ENCODE measurements at regions not wholly inside any gene's neighbourhood (a gene's known extent, or its start where the extent isn't known, plus 50 kb on each side); places are given as distances from the start of the nearest gene placed in this dataset.

GRCh38 chr4:113849771-113850170, 88.2 kb upstream of the CAMK2D start:
- no peaks in the 10 kb centered on the region for H3K36me3 Mint-ChIP-seq (ENCODE audit: low read depth)
- H3K4me3 Mint-ChIP-seq: no peak overlapping the region
- H3K27ac Mint-ChIP-seq: no peak overlapping the region
- H3K9me3 Mint-ChIP-seq: peaks cover 3% of the 10 kb centered on the region
- H3K27me3 Mint-ChIP-seq (ENCODE audit: low read depth): no peaks in the 10 kb centered on the region
- H3K4me1 Mint-ChIP-seq (ENCODE audit: low read depth): no peaks in the 10 kb centered on the region
- DNase-seq (ENCODE audit: low spot score): no peak

GRCh38 chr4:113847710-113848109, 86.2 kb upstream of the CAMK2D start:
- H3K27me3 Mint-ChIP-seq (ENCODE audit: low read depth): no peaks in the 10 kb centered on the region
- peaks cover 3% of the 10 kb centered on the region for H3K9me3 Mint-ChIP-seq
- no peak overlapping the region for H3K4me3 Mint-ChIP-seq
- H3K27ac Mint-ChIP-seq: no peak overlapping the region
- no peaks in the 10 kb centered on the region for H3K4me1 Mint-ChIP-seq (ENCODE audit: low read depth)
- DNase-seq (ENCODE audit: low spot score): no peak
- no peaks in the 10 kb centered on the region for H3K36me3 Mint-ChIP-seq (ENCODE audit: low read depth)

GRCh38 chr4:113846433-113846832, 84.9 kb upstream of the CAMK2D start:
- DNase-seq (ENCODE audit: low spot score): no peak
- Mint-ChIP-seq H3K4me1 (ENCODE audit: low read depth) (no peaks in the 10 kb centered on the region), H3K9me3 (peaks cover 3% of the 10 kb centered on the region), H3K27ac (no peak overlapping the region), H3K27me3 (ENCODE audit: low read depth) (no peaks in the 10 kb centered on the region), H3K36me3 (ENCODE audit: low read depth) (no peaks in the 10 kb centered on the region), H3K4me3 (no peak overlapping the region)

- Mint-ChIP-seq H3K36me3 (ENCODE audit: low read depth) (no peaks in the 10 kb centered on the region), H3K9me3 (no peaks in the 10 kb centered on the region), H3K27ac (no peak overlapping the region), H3K4me3 (no peak overlapping the region), H3K4me1 (ENCODE audit: low read depth) (no peaks in the 10 kb centered on the region), H3K27me3 (ENCODE audit: low read depth) (no peaks in the 10 kb centered on the region)
- DNase-seq (ENCODE audit: low spot score): no peak
These were observed 83.6 kb upstream of the CAMK2D start for GRCh38 chr4:113845138-113845537.

GRCh38 chr4:113844369-113844768, 82.8 kb upstream of the CAMK2D start:
- DNase-seq (ENCODE audit: low spot score): no peak
- Mint-ChIP-seq H3K36me3 (ENCODE audit: low read depth) (no peaks in the 10 kb centered on the region), H3K4me1 (ENCODE audit: low read depth) (no peaks in the 10 kb centered on the region), H3K9me3 (no peaks in the 10 kb centered on the region), H3K27me3 (ENCODE audit: low read depth) (no peaks in the 10 kb centered on the region), H3K27ac (no peak overlapping the region), H3K4me3 (no peak overlapping the region)

GRCh38 chr4:113840861-113841260, 79.3 kb upstream of the CAMK2D start:
- Mint-ChIP-seq H3K4me3 (no peak overlapping the region), H3K36me3 (ENCODE audit: low read depth) (no peaks in the 10 kb centered on the region), H3K9me3 (no peaks in the 10 kb centered on the region), H3K4me1 (ENCODE audit: low read depth) (no peaks in the 10 kb centered on the region), H3K27me3 (ENCODE audit: low read depth) (no peaks in the 10 kb centered on the region), H3K27ac (no peak overlapping the region)
- no peak for DNase-seq (ENCODE audit: low spot score)

- Mint-ChIP-seq H3K9me3 (no peaks in the 10 kb centered on the region), H3K4me1 (ENCODE audit: low read depth) (no peaks in the 10 kb centered on the region), H3K4me3 (no peak overlapping the region), H3K36me3 (ENCODE audit: low read depth) (no peaks in the 10 kb centered on the region), H3K27me3 (ENCODE audit: low read depth) (peaks cover 7% of the 10 kb centered on the region), H3K27ac (no peak overlapping the region)
- no peak for DNase-seq (ENCODE audit: low spot score)
These were observed 76.9 kb upstream of the CAMK2D start for GRCh38 chr4:113838460-113838859.

GRCh38 chr4:113837397-113837796, 75.9 kb upstream of the CAMK2D start:
- DNase-seq (ENCODE audit: low spot score): no peak
- H3K4me3 Mint-ChIP-seq: no peak overlapping the region
- no peak overlapping the region for H3K27ac Mint-ChIP-seq
- no peaks in the 10 kb centered on the region for H3K36me3 Mint-ChIP-seq (ENCODE audit: low read depth)
- H3K4me1 Mint-ChIP-seq (ENCODE audit: low read depth): no peaks in the 10 kb centered on the region
- peaks cover 7% of the 10 kb centered on the region for H3K27me3 Mint-ChIP-seq (ENCODE audit: low read depth)
- no peaks in the 10 kb centered on the region for H3K9me3 Mint-ChIP-seq

- H3K4me3 Mint-ChIP-seq: no peak overlapping the region
- no peaks in the 10 kb centered on the region for H3K36me3 Mint-ChIP-seq (ENCODE audit: low read depth)
- peaks cover 7% of the 10 kb centered on the region for H3K27me3 Mint-ChIP-seq (ENCODE audit: low read depth)
- DNase-seq (ENCODE audit: low spot score): no peak
- H3K9me3 Mint-ChIP-seq: no peaks in the 10 kb centered on the region
- no peak overlapping the region for H3K27ac Mint-ChIP-seq
- H3K4me1 Mint-ChIP-seq (ENCODE audit: low read depth): no peaks in the 10 kb centered on the region
These were observed 73.5 kb upstream of the CAMK2D start for GRCh38 chr4:113835005-113835404.

GRCh38 chr4:113834298-113834697, 72.8 kb upstream of the CAMK2D start:
- Mint-ChIP-seq H3K9me3 (no peaks in the 10 kb centered on the region), H3K4me3 (no peak overlapping the region), H3K27me3 (ENCODE audit: low read depth) (peaks cover 10% of the 10 kb centered on the region), H3K4me1 (ENCODE audit: low read depth) (no peaks in the 10 kb centered on the region), H3K27ac (no peak overlapping the region), H3K36me3 (ENCODE audit: low read depth) (no peaks in the 10 kb centered on the region)
- DNase-seq (ENCODE audit: low spot score): no peak

- no peak for DNase-seq (ENCODE audit: low spot score)
- no peak overlapping the region for H3K4me3 Mint-ChIP-seq
- H3K4me1 Mint-ChIP-seq (ENCODE audit: low read depth): no peaks in the 10 kb centered on the region
- H3K27me3 Mint-ChIP-seq (ENCODE audit: low read depth): peaks cover 10% of the 10 kb centered on the region
- no peaks in the 10 kb centered on the region for H3K9me3 Mint-ChIP-seq
- H3K36me3 Mint-ChIP-seq (ENCODE audit: low read depth): no peaks in the 10 kb centered on the region
- H3K27ac Mint-ChIP-seq: no peak overlapping the region
These were observed 71.3 kb upstream of the CAMK2D start for GRCh38 chr4:113832803-113833202.

GRCh38 chr4:113831457-113831856, 69.9 kb upstream of the CAMK2D start:
- Mint-ChIP-seq H3K4me1 (ENCODE audit: low read depth) (no peaks in the 10 kb centered on the region), H3K9me3 (no peaks in the 10 kb centered on the region), H3K27me3 (ENCODE audit: low read depth) (peaks cover 10% of the 10 kb centered on the region), H3K36me3 (ENCODE audit: low read depth) (no peaks in the 10 kb centered on the region), H3K27ac (no peak overlapping the region), H3K4me3 (no peak overlapping the region)
- no peak for DNase-seq (ENCODE audit: low spot score)

GRCh38 chr4:113828702-113829101, 67.2 kb upstream of the CAMK2D start:
- H3K27ac Mint-ChIP-seq: no peak overlapping the region
- DNase-seq (ENCODE audit: low spot score): no peak
- no peaks in the 10 kb centered on the region for H3K36me3 Mint-ChIP-seq (ENCODE audit: low read depth)

GRCh38 chr4:113827285-113827684, 65.7 kb upstream of the CAMK2D start:
- Mint-ChIP-seq H3K27ac (no peak overlapping the region), H3K4me3 (no peak overlapping the region), H3K4me1 (ENCODE audit: low read depth) (peaks cover 32% of the 10 kb centered on the region)

More at GRCh38 chr4:113828702-113829101, 67.2 kb upstream of the CAMK2D start:
- no peaks in the 10 kb centered on the region for H3K9me3 Mint-ChIP-seq
- H3K4me1 Mint-ChIP-seq (ENCODE audit: low read depth): peaks cover 19% of the 10 kb centered on the region
- peaks cover 2% of the 10 kb centered on the region for H3K27me3 Mint-ChIP-seq (ENCODE audit: low read depth)
- no peak overlapping the region for H3K4me3 Mint-ChIP-seq

GRCh38 chr4:113826421-113826820, 64.9 kb upstream of the CAMK2D start:
- DNase-seq (ENCODE audit: low spot score): no peak
- no peak overlapping the region for H3K27ac Mint-ChIP-seq
- no peaks in the 10 kb centered on the region for H3K9me3 Mint-ChIP-seq
- H3K4me3 Mint-ChIP-seq: no peak overlapping the region
- peaks cover 32% of the 10 kb centered on the region for H3K4me1 Mint-ChIP-seq (ENCODE audit: low read depth)
- peaks cover 2% of the 10 kb centered on the region for H3K27me3 Mint-ChIP-seq (ENCODE audit: low read depth)
- H3K36me3 Mint-ChIP-seq (ENCODE audit: low read depth): no peaks in the 10 kb centered on the region

More at GRCh38 chr4:113827285-113827684, 65.7 kb upstream of the CAMK2D start:
- Mint-ChIP-seq H3K27me3 (ENCODE audit: low read depth) (peaks cover 2% of the 10 kb centered on the region), H3K36me3 (ENCODE audit: low read depth) (no peaks in the 10 kb centered on the region), H3K9me3 (no peaks in the 10 kb centered on the region)
- no peak for DNase-seq (ENCODE audit: low spot score)
